AG04450 (cell line): ENCODE measurements at regions not wholly inside any gene's neighbourhood (a gene's known extent, or its start where the extent isn't known, plus 50 kb on each side); places are given as distances from the start of the nearest gene placed in this dataset.

Experiments
- CTCF ChIA-PET: fragments of 300-600, 350-600 bp; formaldehyde crosslinking; extraction: SDS; loops from one replicate; lab custom pipeline; 2022; ENCODE audit warnings: antibody characterized with exemption, inconsistent platforms; lab: Charles Lee
- POLR2A ChIA-PET: fragments of 350-600 bp; formaldehyde crosslinking; extraction: SDS; loops from one replicate; lab custom pipeline; 2021; ENCODE audit warnings: antibody characterized with exemption, inconsistent platforms; lab: Yijun Ruan, JAX
- DNase-seq: peaks from one replicate; pipeline ENCODE4 v3.0.0-alpha.2; 2011; ENCODE audit warnings: low read depth, low spot score
- H3K27ac ChIP-seq: one replicate; pipeline ENCODE4 v1.5.1; 2012; ENCODE audit warnings: low read depth, low read length, control low read depth
- H3K27me3 ChIP-seq: one replicate; pipeline ENCODE4 v1.6.0; 2012; ENCODE audit warnings: low read length; ENCODE audit not compliant: control insufficient read depth, insufficient read depth
- H3K4me3 ChIP-seq: 2 replicates; pipeline ENCODE4 v1.5.1; 2011; ENCODE audit warnings: mild to moderate bottlenecking, low read depth, low read length, control low read depth
- H3K9me3 ChIP-seq: 2 replicates; pipeline ENCODE4 v1.5.1; 2012; ENCODE audit warnings: low read length; ENCODE audit not compliant: control insufficient read depth, insufficient read depth
- TF ChIP-seq, protein P1 (sequence below): IDR thresholded peaks from 2 replicates; pipeline ENCODE4 v1.5.1; 2011; ENCODE audit warnings: low read depth, low read length, control low read depth, inconsistent platforms

DNA sequence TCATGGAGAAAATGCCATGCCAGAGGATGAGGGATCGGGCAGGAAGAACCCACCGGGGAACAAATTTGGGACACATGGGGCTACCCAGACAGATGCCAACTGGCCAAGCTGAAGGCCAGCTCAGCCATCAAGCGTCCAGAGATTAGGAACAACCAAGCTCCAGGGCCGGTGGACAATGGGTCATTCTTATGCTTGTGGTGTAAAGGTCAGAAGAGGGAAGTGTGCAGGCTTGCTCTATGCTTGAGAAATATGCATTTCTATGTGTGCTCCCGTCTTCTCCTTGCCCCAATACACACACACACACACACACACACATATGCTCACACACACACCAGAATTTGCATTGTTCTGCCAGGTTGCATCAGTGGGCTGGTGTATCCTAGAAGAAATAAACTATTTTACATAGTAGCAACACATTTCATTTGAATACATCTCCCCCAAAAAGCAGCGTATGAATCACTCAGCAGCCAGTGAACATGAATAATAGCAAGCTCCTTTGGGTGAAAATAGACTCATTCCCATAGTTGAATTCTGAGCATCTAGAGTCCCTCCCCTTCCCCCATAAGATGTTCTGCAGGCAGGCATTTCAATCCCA is 201.9 kb upstream of the PPARGC1A start:
- Histone ChIP-seq H3K27me3 (no peaks in the 10 kb centered on the region), H3K9me3 (no peaks in the 10 kb centered on the region), H3K27ac (peak overlapping the region; percentile 22), H3K4me3 (no peak overlapping the region)
- no peak for DNase-seq
- ChIA-PET POLR2A (interaction anchor here (0.6 kb wide), 1 partner anchor 118 kb away, joined by 3 read pairs; no protein-coding TSS in a partner anchor), CTCF (interaction anchor here (1.3 to 2.3 kb wide), 2 partner anchors 13 to 327 kb away, joined by 5 to 7 read pairs; no protein-coding TSS in a partner anchor)
- TF ChIP-seq, protein P1, sequence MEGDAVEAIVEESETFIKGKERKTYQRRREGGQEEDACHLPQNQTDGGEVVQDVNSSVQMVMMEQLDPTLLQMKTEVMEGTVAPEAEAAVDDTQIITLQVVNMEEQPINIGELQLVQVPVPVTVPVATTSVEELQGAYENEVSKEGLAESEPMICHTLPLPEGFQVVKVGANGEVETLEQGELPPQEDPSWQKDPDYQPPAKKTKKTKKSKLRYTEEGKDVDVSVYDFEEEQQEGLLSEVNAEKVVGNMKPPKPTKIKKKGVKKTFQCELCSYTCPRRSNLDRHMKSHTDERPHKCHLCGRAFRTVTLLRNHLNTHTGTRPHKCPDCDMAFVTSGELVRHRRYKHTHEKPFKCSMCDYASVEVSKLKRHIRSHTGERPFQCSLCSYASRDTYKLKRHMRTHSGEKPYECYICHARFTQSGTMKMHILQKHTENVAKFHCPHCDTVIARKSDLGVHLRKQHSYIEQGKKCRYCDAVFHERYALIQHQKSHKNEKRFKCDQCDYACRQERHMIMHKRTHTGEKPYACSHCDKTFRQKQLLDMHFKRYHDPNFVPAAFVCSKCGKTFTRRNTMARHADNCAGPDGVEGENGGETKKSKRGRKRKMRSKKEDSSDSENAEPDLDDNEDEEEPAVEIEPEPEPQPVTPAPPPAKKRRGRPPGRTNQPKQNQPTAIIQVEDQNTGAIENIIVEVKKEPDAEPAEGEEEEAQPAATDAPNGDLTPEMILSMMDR: no peak

DNA sequence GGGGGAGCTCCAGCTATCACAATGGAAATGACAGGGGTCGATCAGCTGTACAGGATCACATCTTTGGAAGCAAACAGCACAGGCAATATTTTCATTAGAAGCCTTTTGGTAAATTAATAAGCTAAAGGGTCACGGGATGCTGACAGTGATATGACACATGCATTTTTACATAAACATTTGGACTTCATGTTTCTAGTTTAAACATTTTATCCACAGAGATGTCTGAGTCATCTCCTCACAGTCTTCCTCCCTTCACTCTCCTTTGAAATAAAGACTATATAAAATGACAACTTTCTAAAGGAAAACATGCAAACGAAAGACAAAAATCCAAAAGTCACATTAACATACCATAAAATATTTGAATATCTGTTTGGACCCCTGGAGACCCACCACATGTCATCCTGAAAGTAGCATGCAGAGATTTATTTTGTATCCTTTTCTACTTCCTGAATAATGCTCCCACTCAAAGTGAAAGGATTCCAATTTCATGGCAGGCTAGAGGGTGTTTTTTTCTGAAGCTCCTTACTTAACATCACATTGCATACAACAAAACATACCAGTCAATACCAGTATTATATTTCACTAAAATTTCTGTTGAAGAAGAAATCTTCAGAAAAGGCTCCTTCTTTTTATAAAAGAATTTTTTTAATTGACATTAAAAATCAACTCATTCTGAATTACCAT is 200.1 kb upstream of the PPARGC1A start:
- Histone ChIP-seq H3K4me3 (peak overlapping the region; percentile 47), H3K9me3 (no peaks in the 10 kb centered on the region), H3K27me3 (no peaks in the 10 kb centered on the region), H3K27ac (peak overlapping the region; percentile 85)
- ChIA-PET CTCF (interaction anchor here (1.0 to 2.3 kb wide), 7 partner anchors 14 to 386 kb away, joined by 3 to 7 read pairs (median 3); no protein-coding TSS in a partner anchor), POLR2A (interaction anchor here (0.5 to 1.2 kb wide), 3 partner anchors 15 to 124 kb away, joined by 3 to 8 read pairs (median 3); no protein-coding TSS in a partner anchor)
- peak; percentile 59 for DNase-seq
- TF ChIP-seq, protein P1: peak; percentile 12; the same call in 1 of the 2 replicates

DNA sequence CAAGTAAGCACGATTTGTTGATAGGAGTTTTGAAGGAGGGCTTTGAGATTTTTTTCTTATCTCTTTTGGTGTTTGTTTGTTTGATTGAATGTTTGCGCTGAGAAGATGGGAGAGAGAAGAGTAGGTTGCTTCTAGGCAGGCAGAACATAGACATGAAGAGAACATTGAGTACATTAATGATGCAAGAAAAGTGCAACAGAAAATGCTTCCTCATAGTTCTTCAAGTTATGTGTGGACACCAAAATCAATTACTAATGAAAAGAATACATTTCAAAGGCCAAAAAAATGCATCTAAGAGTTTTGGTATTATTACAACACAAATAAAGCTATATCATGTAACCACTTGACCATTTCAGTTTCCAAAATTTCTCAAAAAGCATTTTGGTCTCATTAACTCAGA is 191.0 kb upstream of the PPARGC1A start:
- Histone ChIP-seq H3K4me3 (no peak overlapping the region), H3K9me3 (no peaks in the 10 kb centered on the region), H3K27ac (no peak overlapping the region), H3K27me3 (no peaks in the 10 kb centered on the region)
- ChIA-PET CTCF (no interaction called here), POLR2A (no interaction called here)
- TF ChIP-seq, protein P1: no peak
- no peak for DNase-seq

DNA sequence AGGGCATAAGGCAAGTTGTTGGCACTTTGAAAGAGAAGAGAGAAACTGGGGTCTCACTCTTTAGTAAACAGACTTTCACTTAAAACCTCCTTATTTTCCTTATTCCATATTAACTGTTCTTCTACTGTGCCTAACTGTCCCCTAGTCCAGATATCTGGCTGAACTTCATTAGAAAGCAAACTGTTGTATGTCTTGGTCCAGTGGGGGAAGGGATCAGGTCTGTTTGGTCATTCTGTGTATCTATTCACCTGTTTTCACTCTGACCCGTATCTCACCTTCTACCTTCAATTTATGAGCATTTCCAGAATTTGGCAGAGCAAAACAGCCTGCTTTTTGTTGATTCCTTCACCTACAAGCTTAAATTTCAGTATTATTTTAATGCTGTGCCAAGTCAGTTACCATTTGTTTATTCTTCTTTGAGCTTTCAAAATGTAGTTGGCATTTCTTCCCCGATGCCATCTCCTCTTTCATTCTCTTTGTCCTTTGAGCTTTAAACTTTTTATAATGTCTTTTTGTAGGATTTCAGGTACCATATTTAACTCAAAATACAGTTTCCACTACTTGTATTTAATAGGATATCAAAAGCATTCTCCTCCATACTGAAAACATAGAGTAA is 188.6 kb upstream of the PPARGC1A start:
- no peak overlapping the region for H3K27ac ChIP-seq
- H3K9me3 ChIP-seq: no peaks in the 10 kb centered on the region
- no peak overlapping the region for H3K4me3 ChIP-seq
- no peak for DNase-seq
- POLR2A ChIA-PET: no interaction called here
- CTCF ChIA-PET: interaction anchor here (0.6 kb wide), 1 partner anchor 53 kb away, joined by 3 read pairs; no protein-coding TSS in a partner anchor
- H3K27me3 ChIP-seq: no peaks in the 10 kb centered on the region
- TF ChIP-seq, protein P1: no peak
